ENCODE measurements at regions not wholly inside any gene's neighbourhood (a gene's known extent, or its start where the extent isn't known, plus 50 kb on each side); places are given as distances from the start of the nearest gene placed in this dataset.
"Not testable (repeated sequence)": the region's sequence is repeated elsewhere in the genome, so short reads cannot be mapped to it uniquely, and the experiment has no call there.

- peaks cover 3% of the 10 kb centered on the region for H3K36me3 Mint-ChIP-seq
- H3K27ac Mint-ChIP-seq, result no peak overlapping the region
- H3K27me3 Mint-ChIP-seq, result peaks cover 86% of the 10 kb centered on the region
- H3K4me1 Mint-ChIP-seq (ENCODE audit: unreplicated experiment), result no peaks in the 10 kb centered on the region
- TF ChIP-seq CTCF (conservative IDR thresholded peaks at IDR 0.05), result no peak
- DNase-seq (ENCODE audit: extremely low spot score, unreplicated experiment), result no peak
- peak overlapping the region; percentile 87 for H3K4me3 Mint-ChIP-seq
- H3K9me3 Mint-ChIP-seq, result no peaks in the 10 kb centered on the region
Observed at GRCh38 chr9:97220894-97221477, 86.5 kb upstream of the CCDC180 start.

DNA sequence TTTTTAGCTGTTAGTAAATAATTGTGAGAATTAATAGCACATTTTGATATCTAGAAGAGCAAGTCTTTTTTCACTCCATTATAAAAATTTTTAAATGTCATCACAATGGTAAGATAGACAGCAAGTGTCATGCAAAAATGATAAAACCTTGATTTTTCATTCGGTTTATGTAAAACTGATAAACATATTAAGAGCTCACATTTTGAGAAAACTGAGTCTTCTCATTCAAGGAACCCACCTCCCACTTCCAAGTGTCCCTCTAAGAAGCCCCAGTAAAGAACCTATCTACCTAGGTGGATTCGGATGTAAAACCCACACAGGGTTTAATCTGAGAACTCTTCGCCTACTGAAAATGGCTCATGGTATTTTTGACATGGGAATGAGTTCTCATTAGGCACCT lies 87.1 kb upstream of the CCDC180 start:
- peak overlapping the region; percentile 65 for H3K4me3 Mint-ChIP-seq
- not testable (repeated sequence) for H3K36me3 Mint-ChIP-seq
- H3K27me3 Mint-ChIP-seq, result peaks cover 86% of the 10 kb centered on the region

GRCh38 chr9:97219443-97220140 lies 87.9 kb upstream of the CCDC180 start:
- peaks cover 90% of the 10 kb centered on the region for H3K27me3 Mint-ChIP-seq
- not testable (repeated sequence) for H3K27ac Mint-ChIP-seq; H3K4me3 Mint-ChIP-seq; H3K4me1 Mint-ChIP-seq (ENCODE audit: unreplicated experiment); H3K9me3 Mint-ChIP-seq; H3K36me3 Mint-ChIP-seq; DNase-seq (ENCODE audit: extremely low spot score, unreplicated experiment)

More for the DNA sequence above, 87.1 kb upstream of the CCDC180 start:
- H3K9me3 Mint-ChIP-seq; DNase-seq (ENCODE audit: extremely low spot score, unreplicated experiment); H3K4me1 Mint-ChIP-seq (ENCODE audit: unreplicated experiment); H3K27ac Mint-ChIP-seq: not testable (repeated sequence)

- not testable (repeated sequence) for H3K27ac Mint-ChIP-seq, H3K36me3 Mint-ChIP-seq
- peaks cover 74% of the 10 kb centered on the region for H3K27me3 Mint-ChIP-seq
Observed at GRCh38 chr9:97215127-97215526, 92.3 kb upstream of the CCDC180 start.

DNA sequence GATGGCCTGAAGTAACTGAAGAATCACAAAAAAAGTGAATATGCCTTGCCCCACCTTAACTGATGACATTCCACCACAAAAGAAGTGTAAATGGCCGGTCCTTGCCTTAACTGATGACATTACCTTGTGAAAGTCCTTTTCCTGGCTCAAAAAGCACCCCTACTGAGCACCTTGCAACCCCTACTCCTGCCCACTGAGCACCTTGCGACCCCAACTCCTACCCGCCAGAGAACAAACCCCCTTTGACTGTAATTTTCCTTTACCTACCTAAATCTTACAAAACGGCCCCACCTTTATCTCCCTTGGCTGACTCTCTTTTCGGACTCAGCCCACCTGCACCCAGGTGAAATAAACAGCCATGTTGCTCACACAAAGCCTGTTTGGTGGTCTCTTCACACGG lies 92.9 kb upstream of the CCDC180 start:
- peaks cover 68% of the 10 kb centered on the region for H3K27me3 Mint-ChIP-seq
- H3K27ac Mint-ChIP-seq; H3K4me1 Mint-ChIP-seq (ENCODE audit: unreplicated experiment); DNase-seq (ENCODE audit: extremely low spot score, unreplicated experiment); H3K4me3 Mint-ChIP-seq; H3K9me3 Mint-ChIP-seq; H3K36me3 Mint-ChIP-seq: not testable (repeated sequence)

More at GRCh38 chr9:97215127-97215526, 92.3 kb upstream of the CCDC180 start:
- not testable (repeated sequence) for H3K9me3 Mint-ChIP-seq; H3K4me1 Mint-ChIP-seq (ENCODE audit: unreplicated experiment); H3K4me3 Mint-ChIP-seq; DNase-seq (ENCODE audit: extremely low spot score, unreplicated experiment)

DNA sequence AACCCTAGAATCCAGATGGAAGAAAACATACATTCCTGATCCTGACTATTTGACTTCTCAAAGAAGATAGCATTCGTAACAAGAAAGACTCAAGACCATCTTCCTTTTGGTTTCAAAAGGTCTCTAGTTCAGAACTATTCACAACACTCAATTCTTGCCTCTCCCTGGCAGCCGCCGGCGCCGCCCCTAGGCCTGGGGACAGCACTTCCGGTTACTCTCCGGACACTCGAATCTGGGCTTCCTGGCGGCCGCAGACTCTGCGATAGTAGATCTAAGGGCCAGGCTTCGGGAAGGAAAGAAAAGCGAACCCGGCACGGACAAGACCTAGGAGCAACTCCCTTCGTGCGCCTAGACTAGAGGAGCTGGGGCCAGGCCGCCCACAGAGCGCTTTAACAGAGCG lies 107.8 kb upstream of the CCDC180 start:
- not testable (repeated sequence) for H3K9me3 Mint-ChIP-seq; H3K36me3 Mint-ChIP-seq; DNase-seq (ENCODE audit: extremely low spot score, unreplicated experiment); H3K4me3 Mint-ChIP-seq; H3K27ac Mint-ChIP-seq; H3K4me1 Mint-ChIP-seq (ENCODE audit: unreplicated experiment); H3K27me3 Mint-ChIP-seq

- DNase-seq (ENCODE audit: extremely low spot score, unreplicated experiment); H3K4me3 Mint-ChIP-seq; H3K4me1 Mint-ChIP-seq (ENCODE audit: unreplicated experiment); H3K27me3 Mint-ChIP-seq; H3K36me3 Mint-ChIP-seq; H3K27ac Mint-ChIP-seq; H3K9me3 Mint-ChIP-seq: not testable (repeated sequence)
Observed at GRCh38 chr9:97193767-97194166, 113.7 kb upstream of the CCDC180 start.

- DNase-seq (ENCODE audit: extremely low spot score, unreplicated experiment), result no peak
- Mint-ChIP-seq H3K36me3 (no peaks in the 10 kb centered on the region), H3K27me3 (no peaks in the 10 kb centered on the region), H3K4me3 (no peak overlapping the region), H3K9me3 (no peaks in the 10 kb centered on the region), H3K4me1 (ENCODE audit: unreplicated experiment) (no peaks in the 10 kb centered on the region), H3K27ac (no peak overlapping the region)
- TF ChIP-seq CTCF (conservative IDR thresholded peaks at IDR 0.05), result no peak
Observed at GRCh38 chr9:97188545-97188944, 118.9 kb upstream of the CCDC180 start.

- not testable (repeated sequence) for H3K9me3 Mint-ChIP-seq; DNase-seq (ENCODE audit: extremely low spot score, unreplicated experiment); H3K27ac Mint-ChIP-seq; H3K4me1 Mint-ChIP-seq (ENCODE audit: unreplicated experiment); H3K36me3 Mint-ChIP-seq; H3K4me3 Mint-ChIP-seq; H3K27me3 Mint-ChIP-seq
Observed at GRCh38 chr9:97187706-97188105, 119.8 kb upstream of the CCDC180 start.

Data from type B pancreatic cell (in vitro differentiated cells).